HG02840 (cell line): ENCODE measurements at regions not wholly inside any gene's neighbourhood (a gene's known extent, or its start where the extent isn't known, plus 50 kb on each side); places are given as distances from the start of the nearest gene placed in this dataset.
A peak's percentile ranks its signal among the peaks of the same experiment; 100 is the strongest.

ENCODE experiments used
- ATAC-seq: cut with Tn5 transposase; IDR thresholded peaks from one replicate; pipeline ENCODE4 v1.9.1; 2021; ENCODE audit warnings: mild to moderate bottlenecking, moderate library complexity, moderate number of reproducible peaks; ENCODE audit not compliant: unreplicated experiment, low FRiP score

- no peak for ATAC-seq
Observed at GRCh38 chr6:132868057-132868456, 53.7 kb downstream of the RPS12 start.

- peak; percentile 100 for ATAC-seq
Observed at GRCh38 chr6:132872923-132873322, 58.6 kb downstream of the RPS12 start.

DNA sequence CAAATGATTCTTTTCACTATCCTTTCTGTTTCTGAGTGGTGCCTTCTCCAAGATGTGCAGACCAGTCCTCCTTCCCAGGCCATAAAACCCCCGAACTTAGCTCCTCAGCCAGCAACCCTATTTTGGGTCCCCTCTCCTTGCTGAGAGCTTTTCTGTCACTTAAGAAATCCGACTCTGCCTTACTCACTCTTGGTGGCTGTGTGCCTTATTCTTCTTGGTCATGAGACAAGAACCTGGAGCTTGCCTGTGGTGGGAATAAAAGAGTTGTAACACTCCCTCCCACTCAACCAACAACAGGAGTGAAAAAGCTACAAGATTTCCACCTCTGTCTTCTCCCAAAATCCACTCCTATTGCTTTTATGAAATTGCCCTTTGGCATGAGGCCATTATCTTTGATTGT, 62.6 kb downstream of the RPS12 start:
- ATAC-seq: no peak

DNA sequence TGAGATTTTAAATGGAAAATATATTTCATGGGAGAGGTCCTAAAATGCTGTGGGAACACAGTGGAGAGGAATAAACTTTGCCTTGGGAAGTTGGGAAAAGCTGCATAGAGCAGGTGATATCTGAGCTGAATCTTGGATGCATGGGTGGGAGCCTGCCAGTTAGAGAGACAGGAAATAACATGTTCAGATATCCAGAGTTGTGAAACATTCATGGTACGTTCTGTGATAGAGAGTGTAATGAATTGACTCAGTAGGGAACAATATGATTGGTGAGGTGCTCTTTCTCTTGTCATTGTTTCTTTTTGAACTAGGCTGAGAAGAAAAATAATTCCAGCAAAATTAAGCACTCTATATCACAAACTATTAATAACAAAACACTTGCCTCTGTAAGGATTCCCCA, 72.8 kb downstream of the RPS12 start:
- no peak for ATAC-seq

DNA sequence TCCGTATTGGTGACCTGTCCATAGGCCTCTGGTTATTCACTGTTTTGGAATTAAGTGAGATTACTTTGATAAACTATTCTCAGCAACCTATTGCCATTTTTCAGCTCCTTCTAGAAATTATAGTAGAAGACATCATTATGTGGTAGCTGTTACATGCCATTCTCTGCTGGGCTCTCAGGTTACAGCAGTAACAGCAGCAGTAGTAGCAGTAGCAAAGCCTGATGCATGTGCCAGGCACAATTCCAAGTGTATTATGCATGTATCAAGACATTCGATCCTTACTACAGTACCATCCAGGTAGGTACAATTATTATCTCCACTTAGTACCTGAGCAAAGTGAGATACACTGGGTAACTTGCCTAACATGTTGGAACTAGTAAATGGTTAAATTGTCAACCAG, 74.3 kb downstream of the RPS12 start:
- ATAC-seq: no peak

DNA sequence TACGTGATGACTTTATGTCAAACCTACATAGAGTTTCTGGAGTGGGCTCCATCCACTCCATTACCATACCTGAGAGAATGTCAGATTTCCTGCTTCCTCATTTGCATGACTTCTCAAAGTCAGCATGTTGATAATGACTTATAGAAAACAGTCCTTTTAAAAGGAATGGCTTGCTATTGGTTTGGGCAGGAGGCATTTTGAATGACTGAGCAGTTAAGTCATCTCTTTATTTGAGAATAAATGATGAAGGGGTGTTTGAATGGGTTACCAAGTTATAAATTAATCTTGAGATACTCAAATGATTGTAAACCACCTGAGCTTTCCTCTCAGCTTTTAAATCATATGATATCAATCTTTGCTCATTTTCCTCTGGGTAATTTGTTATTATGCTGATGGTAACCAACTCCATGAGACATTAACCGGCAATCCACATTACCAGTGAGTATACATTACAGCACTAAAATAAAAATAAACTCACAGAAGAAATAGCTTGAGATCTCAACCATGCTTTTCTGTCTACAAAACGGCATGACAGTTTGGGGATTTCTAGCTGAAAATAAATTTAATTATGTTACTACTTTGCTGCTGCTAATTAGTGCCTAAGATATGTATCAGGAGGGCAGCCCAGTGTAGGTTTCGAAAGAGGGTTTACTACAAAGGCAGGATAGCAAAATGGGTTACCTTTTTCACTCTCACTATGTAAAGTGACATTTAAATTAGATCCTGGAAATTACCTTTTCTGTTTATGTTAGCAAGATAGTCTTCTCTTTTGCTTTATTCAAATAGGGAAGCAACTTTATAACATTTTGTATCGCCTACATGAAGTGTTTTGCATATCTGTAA, 78.8 kb downstream of the RPS12 start:
- no peak for ATAC-seq

- ATAC-seq: no peak
Observed at GRCh38 chr6:132893772-132894490, 79.6 kb downstream of the RPS12 start.

DNA sequence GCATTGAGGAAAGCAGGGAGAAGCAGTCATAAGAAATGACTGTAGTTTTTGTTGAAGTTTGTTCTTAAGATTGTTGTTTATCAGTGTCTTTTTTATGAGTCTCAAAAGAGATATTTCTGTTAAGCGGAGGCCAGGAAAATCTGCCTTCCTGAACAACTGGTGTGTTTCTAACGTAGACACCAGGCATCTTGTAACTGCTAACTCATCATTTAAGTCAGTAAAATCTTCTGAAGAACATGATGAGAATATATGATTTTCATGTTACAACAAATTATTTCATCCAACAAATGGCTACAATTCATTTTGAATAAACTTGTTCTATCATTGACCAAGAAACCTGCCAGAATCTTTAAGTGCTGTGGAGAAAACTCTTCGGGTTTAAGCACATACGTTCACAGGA, 84.0 kb downstream of the RPS12 start:
- ATAC-seq: no peak

- no peak for ATAC-seq
Observed at GRCh38 chr6:132900849-132901248, 86.5 kb downstream of the RPS12 start.

DNA sequence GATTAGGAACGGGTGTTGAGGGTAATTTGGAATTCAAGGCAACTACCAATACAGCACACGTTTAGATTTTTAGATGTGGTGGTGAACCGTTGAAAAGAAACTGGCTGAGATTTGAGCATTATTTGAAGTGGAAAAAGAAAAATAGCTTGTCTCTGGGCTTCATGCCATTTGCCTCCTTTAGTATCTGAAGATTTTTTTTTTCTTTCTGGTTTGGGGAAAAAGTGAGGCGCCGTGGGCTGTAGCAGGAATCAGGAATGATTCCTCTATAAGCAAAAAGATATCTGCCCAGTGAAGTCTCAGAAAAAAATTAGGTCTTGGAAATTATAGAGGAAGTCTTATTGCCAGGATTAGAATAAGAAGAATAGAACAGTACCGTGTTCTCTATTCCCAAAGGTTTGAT, 88.5 kb downstream of the RPS12 start:
- no peak for ATAC-seq

GRCh38 chr6:132907231-132907630, 92.9 kb downstream of the RPS12 start:
- no peak for ATAC-seq

- no peak for ATAC-seq
Observed at GRCh38 chr6:132907914-132908313, 93.5 kb downstream of the RPS12 start.

GRCh38 chr6:132909742-132910141, 95.4 kb downstream of the RPS12 start:
- no peak for ATAC-seq

DNA sequence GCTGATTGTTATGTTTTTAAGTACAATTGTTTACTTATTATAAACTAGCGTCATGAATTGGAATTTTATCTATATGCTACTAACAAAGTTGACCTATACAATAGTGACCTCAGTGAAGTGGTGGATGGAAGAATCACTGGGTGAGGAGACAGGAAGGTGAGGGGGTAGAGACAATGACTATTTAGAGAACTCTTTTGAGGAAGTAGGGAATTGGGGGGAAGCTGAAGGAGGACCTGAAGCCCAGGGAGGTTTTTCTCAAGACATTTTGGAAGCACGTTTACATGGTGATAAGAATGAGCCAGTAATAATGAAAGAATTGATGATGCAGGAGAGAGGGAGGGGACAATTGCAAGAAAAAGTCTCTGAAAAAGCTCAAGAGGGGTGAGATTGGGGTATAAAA, 96.4 kb downstream of the RPS12 start:
- no peak for ATAC-seq

DNA sequence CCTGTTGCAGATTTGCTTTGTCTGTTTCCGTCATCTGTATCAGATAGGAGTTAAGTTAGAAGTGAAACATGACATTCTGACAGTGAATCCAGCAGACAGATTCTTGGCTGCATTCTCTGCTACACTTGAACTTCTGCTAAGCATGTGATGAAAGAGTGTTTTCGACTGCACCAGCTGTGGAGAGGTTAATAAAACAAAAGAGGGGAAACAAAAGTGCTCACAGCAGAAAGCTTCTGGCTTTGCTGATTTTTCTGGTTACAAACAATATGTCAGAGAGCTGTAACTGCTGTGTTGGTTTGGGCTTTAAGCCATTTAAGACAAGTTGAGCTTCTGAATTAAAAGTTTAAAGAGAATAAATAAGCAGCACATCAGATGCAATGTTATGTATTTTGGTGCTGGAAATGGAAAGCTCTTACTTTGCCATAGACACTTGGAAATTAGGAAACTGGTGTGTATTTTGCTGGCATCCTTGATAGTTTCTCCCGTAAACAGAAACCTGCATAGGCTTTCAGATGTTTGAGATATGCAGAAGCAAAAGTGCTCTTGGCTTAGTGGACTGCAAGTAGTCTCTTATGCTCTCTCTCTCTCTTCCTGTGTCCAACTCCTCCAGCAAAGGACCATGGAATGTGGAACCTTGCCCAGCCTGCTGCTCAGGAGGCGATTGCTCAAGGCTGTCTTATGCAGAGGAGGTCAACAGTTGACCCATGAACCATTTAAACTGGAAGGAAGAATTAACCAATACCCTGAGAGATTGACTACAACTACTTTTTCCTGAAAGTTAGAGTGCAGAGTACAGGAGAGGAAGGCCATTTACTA, 104.9 kb downstream of the RPS12 start:
- no peak for ATAC-seq

DNA sequence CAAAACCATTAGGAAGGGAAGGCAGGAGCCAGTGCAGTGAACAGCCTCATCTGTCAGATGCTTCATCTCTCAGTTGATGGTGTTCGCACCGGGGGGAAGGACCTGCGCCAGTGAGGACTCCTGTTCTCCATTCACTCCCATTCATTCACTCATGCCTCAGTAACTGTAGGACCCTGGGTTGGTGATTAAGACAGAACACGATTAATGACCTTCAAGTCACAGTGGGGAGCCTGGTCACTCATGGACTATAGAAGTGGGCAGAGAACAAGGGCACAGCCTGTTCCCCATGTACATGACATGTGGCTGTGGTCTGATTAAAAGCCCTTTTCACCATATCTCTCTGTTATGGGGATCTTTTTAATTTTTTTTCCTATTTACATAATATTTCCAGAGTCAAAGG, 113.3 kb downstream of the RPS12 start:
- no peak for ATAC-seq

- ATAC-seq: no peak
Observed at GRCh38 chr6:132929141-132929540, 114.8 kb downstream of the RPS12 start.

DNA sequence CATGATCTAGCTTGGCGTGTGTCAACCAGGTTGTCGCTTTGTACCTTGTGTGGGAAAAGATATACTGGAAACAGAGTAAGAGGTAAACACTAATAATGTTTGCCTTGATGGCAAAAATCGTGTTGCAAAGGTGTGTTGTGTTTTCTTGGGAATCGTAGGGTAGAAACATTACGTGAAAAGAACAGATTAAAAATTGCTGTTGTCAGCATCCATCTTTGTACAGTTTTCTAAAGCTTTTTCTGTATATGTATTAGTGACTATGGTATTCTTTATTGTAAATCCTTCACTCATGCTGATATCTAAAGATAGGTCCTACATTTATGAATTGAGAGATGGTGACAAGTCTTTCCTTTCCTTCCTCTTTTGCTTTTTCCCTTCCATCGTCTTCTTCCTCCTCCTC, 116.9 kb downstream of the RPS12 start:
- ATAC-seq: no peak

GRCh38 chr6:132931936-132932514, 117.7 kb downstream of the RPS12 start:
- no peak for ATAC-seq

DNA sequence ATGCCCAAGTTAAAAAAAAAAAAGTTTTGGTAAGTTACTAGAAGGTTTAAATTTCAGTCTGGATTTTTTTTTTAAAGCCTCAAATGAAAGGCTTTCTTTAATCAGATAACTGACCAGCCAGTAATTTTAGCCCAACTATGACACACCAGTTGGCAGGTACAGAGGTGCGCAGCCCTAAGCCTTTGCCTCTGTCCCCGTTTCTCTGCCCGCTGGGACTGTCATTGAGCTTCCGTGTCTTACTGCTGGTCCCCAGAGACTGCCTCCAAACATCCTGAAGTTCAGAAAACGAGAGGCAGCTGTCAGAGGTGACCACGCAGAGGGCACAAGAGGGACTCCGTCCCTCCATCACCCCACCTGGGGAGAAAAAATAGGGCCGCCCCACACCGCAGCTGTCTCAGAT, 118.2 kb downstream of the RPS12 start:
- ATAC-seq: no peak

GRCh38 chr6:132933090-132933489, 118.7 kb downstream of the RPS12 start:
- no peak for ATAC-seq
